Stimulated activated CD8-positive, alpha-beta memory T cell treated with anti-CD3 and anti-CD28 coated beads, Interleukin-4, amount 100 ng/mL, for 4 hours (primary cell): ENCODE measurements at regions not wholly inside any gene's neighbourhood (a gene's known extent, or its start where the extent isn't known, plus 50 kb on each side); places are given as distances from the start of the nearest gene placed in this dataset.
"Not testable (repeated sequence)": the region's sequence is repeated elsewhere in the genome, so short reads cannot be mapped to it uniquely, and the experiment has no call there.

Experiments used
- DNase-seq, 2 donors: peaks; one replicate each; pipeline ENCODE4 v3.0.0-alpha.2; 2020; ENCODE audit warnings: low read depth in 2 of 2, low spot score in 1 of 2

GRCh38 chrX:39264023-39264422 lies 462.8 kb downstream of the MID1IP1 start:
- no peak for DNase-seq

GRCh38 chrX:39267176-39267575 lies 465.9 kb downstream of the MID1IP1 start:
- no peak for DNase-seq

- DNase-seq: no peak
These were observed 466.9 kb downstream of the MID1IP1 start for GRCh38 chrX:39268207-39268606.

GRCh38 chrX:39275500-39276068 lies 474.3 kb downstream of the MID1IP1 start:
- no peak for DNase-seq

GRCh38 chrX:39277685-39278390 lies 476.6 kb downstream of the MID1IP1 start:
- not testable (repeated sequence) for DNase-seq

GRCh38 chrX:39283239-39283638 lies 482.0 kb downstream of the MID1IP1 start:
- DNase-seq: no peak

GRCh38 chrX:39288592-39288991 lies 487.3 kb downstream of the MID1IP1 start:
- no peak for DNase-seq

- no peak for DNase-seq
These were observed 488.6 kb downstream of the MID1IP1 start for GRCh38 chrX:39289827-39290226.

GRCh38 chrX:39293203-39293602 lies 491.9 kb downstream of the MID1IP1 start:
- DNase-seq: no peak

- DNase-seq: no peak
These were observed 495.2 kb downstream of the MID1IP1 start for GRCh38 chrX:39296472-39296871.

GRCh38 chrX:39298821-39299220 lies 497.6 kb downstream of the MID1IP1 start:
- no peak for DNase-seq

- no peak for DNase-seq
These were observed 498.4 kb downstream of the MID1IP1 start for GRCh38 chrX:39299615-39300014.

- DNase-seq: no peak
These were observed 499.8 kb downstream of the MID1IP1 start for GRCh38 chrX:39301036-39301435.

GRCh38 chrX:39302838-39303237 lies 501.6 kb downstream of the MID1IP1 start:
- DNase-seq: no peak

- DNase-seq: no peak
These were observed 503.5 kb downstream of the MID1IP1 start for GRCh38 chrX:39304746-39305145.

GRCh38 chrX:39307488-39307887 lies 506.2 kb downstream of the MID1IP1 start:
- no peak for DNase-seq

GRCh38 chrX:39308126-39308525 lies 506.9 kb downstream of the MID1IP1 start:
- DNase-seq: no peak

GRCh38 chrX:39309018-39309635 lies 507.9 kb downstream of the MID1IP1 start:
- DNase-seq: peak in 1 of 2 donors; percentile 32

- no peak for DNase-seq
These were observed 508.5 kb downstream of the MID1IP1 start for GRCh38 chrX:39309721-39310152.

GRCh38 chrX:39310891-39311290 lies 509.6 kb downstream of the MID1IP1 start:
- DNase-seq: no peak

- DNase-seq: no peak
These were observed 510.4 kb downstream of the MID1IP1 start for GRCh38 chrX:39311646-39312045.

- DNase-seq: no peak
These were observed 511.9 kb downstream of the MID1IP1 start for GRCh38 chrX:39313146-39313545.
